ENCODE measurements at regions not wholly inside any gene's neighbourhood (a gene's known extent, or its start where the extent isn't known, plus 50 kb on each side); places are given as distances from the start of the nearest gene placed in this dataset.

DNA sequence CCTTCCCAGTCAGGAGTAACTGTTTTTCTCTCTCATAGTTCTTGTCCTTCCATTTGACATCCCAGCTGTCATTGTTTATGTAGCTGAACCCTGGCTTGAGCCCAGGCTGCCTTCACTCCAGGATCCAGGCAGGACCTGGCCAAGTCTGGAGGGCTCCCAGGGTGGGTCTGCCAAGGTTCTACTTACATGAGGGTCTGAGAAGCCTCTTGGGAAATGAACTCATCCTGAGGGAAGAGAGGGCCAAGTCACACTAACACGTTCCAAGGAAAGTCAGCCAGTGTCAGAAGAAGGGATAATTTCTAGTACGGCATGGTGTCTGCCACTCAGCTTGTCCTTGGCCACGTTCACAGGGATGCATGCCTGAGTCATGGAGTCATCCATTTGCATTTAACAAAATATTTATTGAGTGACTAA, 54.8 kb upstream of the SRD5A3 start:
- TF ChIP-seq, protein P1, sequence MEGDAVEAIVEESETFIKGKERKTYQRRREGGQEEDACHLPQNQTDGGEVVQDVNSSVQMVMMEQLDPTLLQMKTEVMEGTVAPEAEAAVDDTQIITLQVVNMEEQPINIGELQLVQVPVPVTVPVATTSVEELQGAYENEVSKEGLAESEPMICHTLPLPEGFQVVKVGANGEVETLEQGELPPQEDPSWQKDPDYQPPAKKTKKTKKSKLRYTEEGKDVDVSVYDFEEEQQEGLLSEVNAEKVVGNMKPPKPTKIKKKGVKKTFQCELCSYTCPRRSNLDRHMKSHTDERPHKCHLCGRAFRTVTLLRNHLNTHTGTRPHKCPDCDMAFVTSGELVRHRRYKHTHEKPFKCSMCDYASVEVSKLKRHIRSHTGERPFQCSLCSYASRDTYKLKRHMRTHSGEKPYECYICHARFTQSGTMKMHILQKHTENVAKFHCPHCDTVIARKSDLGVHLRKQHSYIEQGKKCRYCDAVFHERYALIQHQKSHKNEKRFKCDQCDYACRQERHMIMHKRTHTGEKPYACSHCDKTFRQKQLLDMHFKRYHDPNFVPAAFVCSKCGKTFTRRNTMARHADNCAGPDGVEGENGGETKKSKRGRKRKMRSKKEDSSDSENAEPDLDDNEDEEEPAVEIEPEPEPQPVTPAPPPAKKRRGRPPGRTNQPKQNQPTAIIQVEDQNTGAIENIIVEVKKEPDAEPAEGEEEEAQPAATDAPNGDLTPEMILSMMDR (IDR thresholded peaks at IDR 0.05) = no peak
- TF ChIP-seq POLR2A (IDR thresholded peaks at IDR 0.05) = no peak
- TF ChIP-seq POLR2AphosphoS5 (IDR thresholded peaks at IDR 0.05) = no peak
